IMR-90 (cell line): ENCODE measurements at regions not wholly inside any gene's neighbourhood (a gene's known extent, or its start where the extent isn't known, plus 50 kb on each side); places are given as distances from the start of the nearest gene placed in this dataset.

Experiments
- ATAC-seq: fragments of 200-7000 bp; cut with Tn5 transposase; 2 replicates; pipeline ENCODE4 v1.9.1; 2020; ENCODE audit warnings: low read depth, mild to moderate bottlenecking, moderate library complexity
- BruUV-seq: library from RNA; stranded (reverse); fragments of 400-500 nt; replicated peaks from 2 replicates; lab custom pipeline; 2021; lab: Mats Ljungman, UMichigan
- CTCF ChIA-PET: fragments of 300-600 bp; formaldehyde crosslinking; extraction: SDS; loops from one replicate; lab custom pipeline; 2021; ENCODE audit warnings: antibody characterized with exemption; lab: Yijun Ruan, JAX
- POLR2A ChIA-PET: fragments of 300-600 bp; sonication (Branson Sonifier 250); formaldehyde crosslinking; loops from one replicate; lab custom pipeline; 2022; ENCODE audit warnings: antibody characterized with exemption; ENCODE audit not compliant: unreplicated experiment; lab: Charles Lee
- DNase-seq: peaks from one replicate; pipeline ENCODE4 v3.0.0; 2013
- H2AFZ ChIP-seq: replicated peaks from 2 replicates; pipeline ENCODE3; 2013; ENCODE audit warnings: low read length, mild to moderate bottlenecking; ENCODE audit not compliant: poor library complexity
- H2AK5ac ChIP-seq: 2 replicates; pipeline ENCODE4 v1.6.1; 2013; ENCODE audit warnings: low read depth, low read length, inconsistent platforms
- H2AK9ac ChIP-seq: replicated peaks from 2 replicates; pipeline ENCODE3; 2013; ENCODE audit warnings: mild to moderate bottlenecking, low read depth, low read length, moderate library complexity; ENCODE audit not compliant: poor library complexity
- H2BK120ac ChIP-seq: 2 replicates; pipeline ENCODE4 v1.6.1; 2013; ENCODE audit warnings: low read depth, low read length, inconsistent platforms
- H2BK15ac ChIP-seq: 3 replicates; pipeline ENCODE4 v1.6.1; 2013; ENCODE audit warnings: low read depth, low read length, inconsistent platforms
- H2BK20ac ChIP-seq: 2 replicates; pipeline ENCODE4 v1.6.1; 2013; ENCODE audit warnings: low read depth, mild to moderate bottlenecking, inconsistent platforms, low read length, moderate library complexity
- H2BK5ac ChIP-seq: 2 replicates; pipeline ENCODE4 v1.6.1; 2013; ENCODE audit warnings: mild to moderate bottlenecking, low read depth, low read length, inconsistent platforms; ENCODE audit not compliant: poor library complexity, severe bottlenecking
- H3K14ac ChIP-seq: replicated peaks from 2 replicates; pipeline ENCODE4 v1.6.1; 2013; ENCODE audit warnings: low read depth, low read length, inconsistent platforms
- H3K18ac ChIP-seq: 2 replicates; pipeline ENCODE4 v1.6.1; 2013; ENCODE audit warnings: low read depth, low read length, control low read depth
- H3K23ac ChIP-seq: 2 replicates; pipeline ENCODE4 v1.6.1; 2013; ENCODE audit warnings: low read depth, low read length, inconsistent platforms
- H3K27ac ChIP-seq: 2 replicates; pipeline ENCODE4 v1.5.1; 2013; ENCODE audit warnings: mild to moderate bottlenecking, control low read depth, low read length; ENCODE audit not compliant: insufficient read depth
- H3K27me3 ChIP-seq: 2 replicates; pipeline ENCODE4 v1.6.1; 2013; ENCODE audit warnings: low read length; ENCODE audit not compliant: control insufficient read depth, insufficient read depth
- H3K36me3 ChIP-seq: 2 replicates; pipeline ENCODE4 v1.6.1; 2013; ENCODE audit warnings: low read length, mixed read lengths; ENCODE audit not compliant: control insufficient read depth, insufficient read depth
- H3K4ac ChIP-seq: 2 replicates; pipeline ENCODE4 v1.6.1; 2013; ENCODE audit warnings: low read depth, low read length, inconsistent platforms
- H3K4me1 ChIP-seq: 2 replicates; pipeline ENCODE4 v1.6.1; 2013; ENCODE audit warnings: low read length, mixed read lengths; ENCODE audit not compliant: control insufficient read depth, insufficient read depth
- H3K4me2 ChIP-seq: 2 replicates; pipeline ENCODE4 v1.6.1; 2013; ENCODE audit warnings: low read depth, mild to moderate bottlenecking, control low read depth, low read length, moderate library complexity
- H3K4me3 ChIP-seq: 2 replicates; pipeline ENCODE4 v1.5.1; 2013; ENCODE audit warnings: low read depth, mild to moderate bottlenecking, control low read depth, low read length, moderate library complexity; ENCODE audit not compliant: insufficient read depth
- H3K56ac ChIP-seq: 2 replicates; pipeline ENCODE4 v1.6.1; 2013; ENCODE audit warnings: low read length, inconsistent platforms; ENCODE audit not compliant: insufficient read depth; ENCODE audit errors: extremely low read depth
- H3K79me1 ChIP-seq, 2 experiments: 2 replicates each; pipeline ENCODE4 v1.6.1; 2013; ENCODE audit warnings: low read length in 2 of 2, inconsistent platforms in 1 of 2, low read depth in 1 of 2
- H3K9ac ChIP-seq: 2 replicates; pipeline ENCODE4 v1.6.1; 2013; ENCODE audit warnings: low read depth, low read length, control low read depth
- H3K9me1 ChIP-seq: 2 replicates; pipeline ENCODE4 v1.6.1; 2013; ENCODE audit warnings: low read length, inconsistent platforms; ENCODE audit not compliant: insufficient read depth
- H3K9me3 ChIP-seq: 2 replicates; pipeline ENCODE4 v1.6.1; 2013; ENCODE audit warnings: low read length; ENCODE audit not compliant: control insufficient read depth, insufficient read depth
- H4K20me1 ChIP-seq: 2 replicates; pipeline ENCODE4 v1.6.1; 2013; ENCODE audit warnings: low read length, inconsistent platforms; ENCODE audit not compliant: insufficient read depth
- H4K5ac ChIP-seq: 2 replicates; pipeline ENCODE4 v1.6.1; 2013; ENCODE audit warnings: mild to moderate bottlenecking, low read depth, low read length, control low read depth
- H4K8ac ChIP-seq, 2 experiments: 2 replicates each; pipeline ENCODE4 v1.6.1; 2013; ENCODE audit warnings: low read depth in 2 of 2, low read length in 2 of 2, control low read depth in 1 of 2, inconsistent platforms in 1 of 2
- H4K91ac ChIP-seq: 2 replicates; pipeline ENCODE4 v1.6.1; 2013; ENCODE audit warnings: low read depth, low read length, inconsistent platforms; ENCODE audit not compliant: insufficient read depth
- BHLHE40 ChIP-seq: fragments of 150-350 bp; IDR thresholded peaks from 2 replicates; pipeline ENCODE4 v1.6.1; 2016; ENCODE audit warnings: mild to moderate bottlenecking, low read depth, low read length
- CEBPB ChIP-seq: IDR thresholded peaks from 2 replicates; pipeline ENCODE4 v1.6.1; 2012; ENCODE audit warnings: low read depth, low read length, improper control_type of control experiment
- CHD1 ChIP-seq: IDR thresholded peaks from 2 replicates; pipeline ENCODE4 v1.6.1; 2012; ENCODE audit warnings: low read depth, low read length, improper control_type of control experiment
- FOS ChIP-seq: fragments of 150-350 bp; IDR thresholded peaks from 2 replicates; pipeline ENCODE4 v1.6.1; 2016; ENCODE audit warnings: low read depth, low read length
- MAFK ChIP-seq: IDR thresholded peaks from 2 replicates; pipeline ENCODE4 v1.6.1; 2012; ENCODE audit warnings: low read depth, low read length, improper control_type of control experiment
- MAZ ChIP-seq: IDR thresholded peaks from 2 replicates; pipeline ENCODE4 v1.6.1; 2012; ENCODE audit warnings: low read depth, mild to moderate bottlenecking, low read length, improper control_type of control experiment, moderate library complexity, borderline replicate concordance
- MXI1 ChIP-seq: IDR thresholded peaks from 2 replicates; pipeline ENCODE4 v1.6.1; 2012; ENCODE audit warnings: low read depth, mild to moderate bottlenecking, low read length, moderate library complexity, borderline replicate concordance
- NFE2L2 ChIP-seq: fragments of 150-350 bp; IDR thresholded peaks from 2 replicates; pipeline ENCODE4 v1.6.1; 2016; ENCODE audit warnings: low read depth, mild to moderate bottlenecking, low read length
- POLR2A ChIP-seq: IDR thresholded peaks from 2 replicates; pipeline ENCODE4 v1.6.1; 2012; ENCODE audit warnings: mild to moderate bottlenecking, low read depth, low read length
- RAD21 ChIP-seq: IDR thresholded peaks from 2 replicates; pipeline ENCODE4 v1.6.1; 2012; ENCODE audit warnings: low read length, improper control_type of control experiment
- RCOR1 ChIP-seq: IDR thresholded peaks from 2 replicates; pipeline ENCODE4 v1.6.1; 2012; ENCODE audit warnings: mild to moderate bottlenecking, low read length, improper control_type of control experiment; ENCODE audit not compliant: insufficient replicate concordance
- RFX5 ChIP-seq: IDR thresholded peaks from 2 replicates; pipeline ENCODE4 v1.8.0; 2012; ENCODE audit warnings: low read depth, mild to moderate bottlenecking, low read length, moderate library complexity
- SMC3 ChIP-seq: fragments of 150-350 bp; IDR thresholded peaks from 2 replicates; pipeline ENCODE4 v1.6.1; 2016; ENCODE audit warnings: low read depth, mild to moderate bottlenecking, antibody characterized with exemption, low read length, moderate library complexity
- dilution Hi-C: fragments of 300-500 bp; cut with HindIII; formaldehyde crosslinking; loops from one replicate; pipeline ENCODE4 v1.14.3; 2018; ENCODE audit warnings: low sequenced_read_pairs; ENCODE audit not compliant: unreplicated experiment
- in situ Hi-C: fragments of 300-500 bp; cut with MboI; formaldehyde crosslinking; loops from 3 replicates; pipeline ENCODE4 v1.14.3; 2019; ENCODE audit warnings: low sequenced_read_pairs, inconsistent platforms, mixed read lengths
- intact Hi-C: fragments of 100-400 bp; cut with micrococcal nuclease; formaldehyde crosslinking; loops from 2 replicates; pipeline ENCODE4 v1.10.0; 2022
- TF ChIP-seq, protein P1 (sequence below): fragments of 150-350 bp; IDR thresholded peaks from 2 replicates; pipeline ENCODE4 v1.6.1; 2016; ENCODE audit warnings: low read depth, mild to moderate bottlenecking, low read length, moderate library complexity, borderline replicate concordance
- TF ChIP-seq, protein P2 (sequence below): conservative IDR thresholded peaks from 2 replicates; pipeline ENCODE4 v1.5.1; 2012; ENCODE audit warnings: mild to moderate bottlenecking, low read depth, low read length, improper control_type of control experiment
- TF ChIP-seq, protein P3 (sequence below): fragments of 150-350 bp; IDR thresholded peaks from 2 replicates; pipeline ENCODE4 v1.6.1; 2017; ENCODE audit warnings: mild to moderate bottlenecking, antibody characterized with exemption, low read length, low read depth

DNA sequence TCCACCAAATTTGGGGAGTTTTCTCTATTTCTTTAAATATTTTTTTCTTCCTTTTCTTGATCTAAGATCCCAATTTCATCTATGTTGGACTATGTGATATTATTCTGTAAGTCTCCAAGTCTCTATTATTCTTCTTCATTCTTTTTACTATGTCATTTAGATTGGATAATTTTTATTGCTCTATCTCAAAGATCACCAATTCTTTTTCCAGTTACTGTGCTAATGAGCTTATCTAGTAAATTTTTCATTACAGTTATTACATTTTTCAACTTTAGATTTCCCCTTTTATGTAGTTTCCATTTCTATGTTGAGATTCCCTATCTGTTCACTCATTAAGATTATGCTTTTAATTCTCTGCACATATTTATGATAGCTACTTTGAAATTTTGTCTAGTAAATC lies 131.6 kb upstream of the NAMPT start:
- no peak overlapping the region for H3K4me2 ChIP-seq
- no peak overlapping the region for H2AK9ac ChIP-seq
- ATAC-seq (no peak), DNase-seq (no peak)
- CTCF ChIA-PET = no interaction called here
- in situ Hi-C loops (no loop called here), dilution Hi-C loops (no loop called here), intact Hi-C loops (no loop called here)
- no peak overlapping the region for H2BK20ac ChIP-seq
- H3K4me1 ChIP-seq = peaks cover 10% of the 10 kb centered on the region
- H3K79me1 ChIP-seq = no peaks in the 10 kb centered on the region
- H4K91ac ChIP-seq = no peak overlapping the region
- no peak overlapping the region for H3K18ac ChIP-seq
- no peak overlapping the region for H3K14ac ChIP-seq
- H4K8ac ChIP-seq = no peak overlapping the region
- H3K9me1 ChIP-seq = no peaks in the 10 kb centered on the region
- H3K27me3 ChIP-seq = peaks cover 2% of the 10 kb centered on the region; the same call in 1 of the 2 replicates
- no TSS peak for BruUV-seq
- no peak overlapping the region for H2BK15ac ChIP-seq
- no peak overlapping the region for H3K27ac ChIP-seq
- no peak overlapping the region for H2BK120ac ChIP-seq
- no peaks in the 10 kb centered on the region for H4K20me1 ChIP-seq
- H3K9me3 ChIP-seq = no peaks in the 10 kb centered on the region; the same call in none of the 2 replicates
- no peak for TF ChIP-seq BHLHE40
- no peak for TF ChIP-seq MXI1
- TF ChIP-seq, protein P1, sequence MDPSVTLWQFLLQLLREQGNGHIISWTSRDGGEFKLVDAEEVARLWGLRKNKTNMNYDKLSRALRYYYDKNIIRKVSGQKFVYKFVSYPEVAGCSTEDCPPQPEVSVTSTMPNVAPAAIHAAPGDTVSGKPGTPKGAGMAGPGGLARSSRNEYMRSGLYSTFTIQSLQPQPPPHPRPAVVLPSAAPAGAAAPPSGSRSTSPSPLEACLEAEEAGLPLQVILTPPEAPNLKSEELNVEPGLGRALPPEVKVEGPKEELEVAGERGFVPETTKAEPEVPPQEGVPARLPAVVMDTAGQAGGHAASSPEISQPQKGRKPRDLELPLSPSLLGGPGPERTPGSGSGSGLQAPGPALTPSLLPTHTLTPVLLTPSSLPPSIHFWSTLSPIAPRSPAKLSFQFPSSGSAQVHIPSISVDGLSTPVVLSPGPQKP = no peak
- no peak for TF ChIP-seq NFE2L2
- no peak for TF ChIP-seq SMC3
- no peak for TF ChIP-seq CEBPB
- TF ChIP-seq RFX5 = no peak
- TF ChIP-seq MAZ = no peak
- TF ChIP-seq, protein P2, sequence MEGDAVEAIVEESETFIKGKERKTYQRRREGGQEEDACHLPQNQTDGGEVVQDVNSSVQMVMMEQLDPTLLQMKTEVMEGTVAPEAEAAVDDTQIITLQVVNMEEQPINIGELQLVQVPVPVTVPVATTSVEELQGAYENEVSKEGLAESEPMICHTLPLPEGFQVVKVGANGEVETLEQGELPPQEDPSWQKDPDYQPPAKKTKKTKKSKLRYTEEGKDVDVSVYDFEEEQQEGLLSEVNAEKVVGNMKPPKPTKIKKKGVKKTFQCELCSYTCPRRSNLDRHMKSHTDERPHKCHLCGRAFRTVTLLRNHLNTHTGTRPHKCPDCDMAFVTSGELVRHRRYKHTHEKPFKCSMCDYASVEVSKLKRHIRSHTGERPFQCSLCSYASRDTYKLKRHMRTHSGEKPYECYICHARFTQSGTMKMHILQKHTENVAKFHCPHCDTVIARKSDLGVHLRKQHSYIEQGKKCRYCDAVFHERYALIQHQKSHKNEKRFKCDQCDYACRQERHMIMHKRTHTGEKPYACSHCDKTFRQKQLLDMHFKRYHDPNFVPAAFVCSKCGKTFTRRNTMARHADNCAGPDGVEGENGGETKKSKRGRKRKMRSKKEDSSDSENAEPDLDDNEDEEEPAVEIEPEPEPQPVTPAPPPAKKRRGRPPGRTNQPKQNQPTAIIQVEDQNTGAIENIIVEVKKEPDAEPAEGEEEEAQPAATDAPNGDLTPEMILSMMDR = no peak
- TF ChIP-seq CHD1 = no peak
- TF ChIP-seq POLR2A = no peak
- no peak for TF ChIP-seq MAFK
- TF ChIP-seq, protein P3, sequence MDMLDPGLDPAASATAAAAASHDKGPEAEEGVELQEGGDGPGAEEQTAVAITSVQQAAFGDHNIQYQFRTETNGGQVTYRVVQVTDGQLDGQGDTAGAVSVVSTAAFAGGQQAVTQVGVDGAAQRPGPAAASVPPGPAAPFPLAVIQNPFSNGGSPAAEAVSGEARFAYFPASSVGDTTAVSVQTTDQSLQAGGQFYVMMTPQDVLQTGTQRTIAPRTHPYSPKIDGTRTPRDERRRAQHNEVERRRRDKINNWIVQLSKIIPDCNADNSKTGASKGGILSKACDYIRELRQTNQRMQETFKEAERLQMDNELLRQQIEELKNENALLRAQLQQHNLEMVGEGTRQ = no peak
- no peak for TF ChIP-seq FOS
- no peak for TF ChIP-seq RAD21
- TF ChIP-seq RCOR1 = no peak
- no peak overlapping the region for H4K5ac ChIP-seq
- no peak overlapping the region for H3K56ac ChIP-seq
- no peak overlapping the region for H2AFZ ChIP-seq
- no peak overlapping the region for H2BK5ac ChIP-seq
- no peak overlapping the region for H3K4me3 ChIP-seq
- no peak overlapping the region for H2AK5ac ChIP-seq
- H3K9ac ChIP-seq = no peak overlapping the region
- no peak overlapping the region for H3K4ac ChIP-seq
- no peaks in the 10 kb centered on the region for H3K36me3 ChIP-seq
- POLR2A ChIA-PET = no interaction called here
- H3K23ac ChIP-seq = no peak overlapping the region
